Epithelial cell of esophagus (primary cell): ENCODE measurements at regions not wholly inside any gene's neighbourhood (a gene's known extent, or its start where the extent isn't known, plus 50 kb on each side); places are given as distances from the start of the nearest gene placed in this dataset.

ENCODE experiments used
- DNase-seq: peaks from one replicate; pipeline ENCODE4 v3.0.0; 2010; ENCODE audit warnings: low read depth
- H3K4me3 ChIP-seq: 2 replicates; pipeline ENCODE4 v1.5.1; 2011; ENCODE audit warnings: mild to moderate bottlenecking, low read length, control low read depth
- TF ChIP-seq, protein P1 (sequence below): IDR thresholded peaks from 2 replicates; pipeline ENCODE4 v1.5.1; 2011; ENCODE audit warnings: low read depth, mild to moderate bottlenecking, low read length, control low read depth, inconsistent platforms; ENCODE audit not compliant: insufficient read depth; ENCODE audit errors: missing control alignments

DNA sequence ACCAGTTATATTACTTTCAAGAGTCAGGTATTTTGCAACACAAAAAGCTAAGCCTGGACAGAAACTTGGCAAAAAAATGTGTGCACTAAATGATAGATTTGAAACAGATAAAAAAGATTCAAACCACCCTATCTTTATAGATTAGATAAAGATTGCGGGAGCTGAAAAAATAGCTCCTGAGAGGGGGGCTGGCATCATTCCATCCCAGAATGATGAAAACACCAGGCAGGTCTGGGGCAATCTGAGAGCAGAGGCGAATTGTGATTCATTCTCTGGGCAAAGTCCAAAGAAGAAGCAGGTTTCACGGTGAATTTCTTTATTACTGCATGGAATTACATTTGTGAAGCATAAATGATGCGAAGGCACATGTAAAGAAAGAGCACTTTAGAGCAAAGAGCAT is 168.5 kb upstream of the DMD start:
- TF ChIP-seq, protein P1, sequence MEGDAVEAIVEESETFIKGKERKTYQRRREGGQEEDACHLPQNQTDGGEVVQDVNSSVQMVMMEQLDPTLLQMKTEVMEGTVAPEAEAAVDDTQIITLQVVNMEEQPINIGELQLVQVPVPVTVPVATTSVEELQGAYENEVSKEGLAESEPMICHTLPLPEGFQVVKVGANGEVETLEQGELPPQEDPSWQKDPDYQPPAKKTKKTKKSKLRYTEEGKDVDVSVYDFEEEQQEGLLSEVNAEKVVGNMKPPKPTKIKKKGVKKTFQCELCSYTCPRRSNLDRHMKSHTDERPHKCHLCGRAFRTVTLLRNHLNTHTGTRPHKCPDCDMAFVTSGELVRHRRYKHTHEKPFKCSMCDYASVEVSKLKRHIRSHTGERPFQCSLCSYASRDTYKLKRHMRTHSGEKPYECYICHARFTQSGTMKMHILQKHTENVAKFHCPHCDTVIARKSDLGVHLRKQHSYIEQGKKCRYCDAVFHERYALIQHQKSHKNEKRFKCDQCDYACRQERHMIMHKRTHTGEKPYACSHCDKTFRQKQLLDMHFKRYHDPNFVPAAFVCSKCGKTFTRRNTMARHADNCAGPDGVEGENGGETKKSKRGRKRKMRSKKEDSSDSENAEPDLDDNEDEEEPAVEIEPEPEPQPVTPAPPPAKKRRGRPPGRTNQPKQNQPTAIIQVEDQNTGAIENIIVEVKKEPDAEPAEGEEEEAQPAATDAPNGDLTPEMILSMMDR = no peak
- peak; percentile 35 for DNase-seq
- no peak overlapping the region for H3K4me3 ChIP-seq

DNA sequence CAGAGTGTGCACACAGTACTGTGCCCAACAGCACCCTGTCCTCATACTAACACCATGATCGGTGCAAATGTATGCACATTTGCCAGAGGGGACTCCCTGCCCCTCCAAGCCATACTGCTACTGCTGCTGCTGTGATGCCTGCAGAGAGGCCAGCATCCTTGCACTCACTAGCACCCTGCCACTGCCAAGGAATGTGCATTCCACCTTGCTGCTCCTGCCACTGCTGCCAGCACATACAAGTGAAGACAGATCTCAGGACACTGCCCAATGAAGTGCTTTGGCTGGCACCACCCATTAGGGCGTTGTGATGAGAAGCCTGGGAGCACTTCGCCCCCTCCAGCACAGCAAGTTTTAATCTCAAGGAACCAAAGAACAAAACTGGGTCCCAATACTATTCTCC is 146.3 kb upstream of the DMD start:
- TF ChIP-seq, protein P1 = no peak
- no peak overlapping the region for H3K4me3 ChIP-seq
- no peak for DNase-seq

DNA sequence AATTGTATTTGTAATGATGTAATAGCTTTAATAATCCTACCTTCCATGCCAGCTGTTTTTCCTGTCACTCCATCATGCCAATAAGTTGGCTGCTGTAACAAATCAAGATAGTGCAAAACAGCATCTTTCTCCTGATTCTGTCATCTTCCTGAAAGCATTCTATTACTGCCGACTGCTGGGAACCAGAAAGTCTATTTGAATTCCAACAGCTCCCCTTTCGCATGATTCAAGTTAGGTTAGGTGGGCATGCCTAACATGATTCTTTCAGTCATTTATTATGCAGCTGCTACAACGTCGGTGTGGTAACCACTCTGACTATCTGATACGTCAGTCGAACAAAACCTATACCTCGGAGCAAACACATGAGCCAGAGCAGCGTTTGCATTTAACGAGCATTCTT is 127.9 kb upstream of the DMD start:
- no peak overlapping the region for H3K4me3 ChIP-seq

DNA sequence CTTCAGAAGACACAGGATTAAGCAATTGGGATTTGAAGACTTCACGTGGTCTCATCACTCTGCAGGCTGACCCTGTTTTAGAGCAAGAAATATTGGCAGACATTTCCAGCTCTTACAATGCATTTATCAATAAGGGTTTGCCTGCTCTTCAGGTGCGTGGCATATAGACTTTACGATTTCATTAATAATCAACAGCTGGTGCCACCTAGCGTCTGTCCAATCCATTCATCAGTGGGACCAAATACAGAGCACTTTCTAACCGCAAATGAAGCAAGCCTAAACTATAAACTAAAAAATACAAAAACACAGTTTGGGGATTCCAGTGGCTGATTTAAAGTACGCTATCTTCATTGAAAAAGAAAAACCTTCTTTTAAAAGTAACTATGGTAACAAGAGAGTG is 125.4 kb upstream of the DMD start:
- H3K4me3 ChIP-seq = no peak overlapping the region
- DNase-seq = peak; percentile 48
- TF ChIP-seq, protein P1 = peak; percentile 60

More for the DNA sequence above, 127.9 kb upstream of the DMD start:
- DNase-seq = peak; percentile 38
- TF ChIP-seq, protein P1 = no peak

- TF ChIP-seq, protein P1 = no peak
- H3K4me3 ChIP-seq = no peak overlapping the region
- DNase-seq = no peak
Measured at GRCh38 chrX:33333271-33333670, 121.9 kb upstream of the DMD start.

DNA sequence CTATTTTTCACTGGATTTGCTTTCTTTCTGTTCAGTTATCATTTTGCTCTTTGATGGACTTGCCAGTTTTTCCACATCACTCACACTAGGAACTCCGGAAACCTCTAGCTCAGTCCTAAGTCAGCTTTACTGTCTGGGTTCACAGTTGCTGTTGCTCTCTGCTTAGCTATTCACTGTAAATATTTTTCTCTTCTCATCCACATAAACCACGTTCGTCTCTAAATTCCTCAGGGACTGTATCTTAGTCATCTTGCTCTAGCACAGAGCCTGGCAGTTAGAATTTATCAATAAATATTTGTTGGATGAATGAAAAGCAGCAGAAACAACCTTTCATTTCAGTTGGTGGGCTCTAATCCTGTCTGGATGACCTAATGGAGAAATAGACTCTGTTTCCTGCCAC is 119.4 kb upstream of the DMD start:
- TF ChIP-seq, protein P1 = no peak
- H3K4me3 ChIP-seq = no peak overlapping the region
- DNase-seq = no peak

GRCh38 chrX:33324099-33324498 is 112.8 kb upstream of the DMD start:
- H3K4me3 ChIP-seq = no peak overlapping the region
- peak; percentile 0 for DNase-seq
- TF ChIP-seq, protein P1 = no peak
